NCI-H460 (cell line): ENCODE measurements at regions not wholly inside any gene's neighbourhood (a gene's known extent, or its start where the extent isn't known, plus 50 kb on each side); places are given as distances from the start of the nearest gene placed in this dataset.
"Not testable (repeated sequence)": the region's sequence is repeated elsewhere in the genome, so short reads cannot be mapped to it uniquely, and the experiment has no call there.

Source experiments
- DNase-seq: peaks from one replicate; pipeline ENCODE4 v3.0.0-alpha.2; 2016; ENCODE audit warnings: low read depth; ENCODE audit errors: extremely low read depth

DNA sequence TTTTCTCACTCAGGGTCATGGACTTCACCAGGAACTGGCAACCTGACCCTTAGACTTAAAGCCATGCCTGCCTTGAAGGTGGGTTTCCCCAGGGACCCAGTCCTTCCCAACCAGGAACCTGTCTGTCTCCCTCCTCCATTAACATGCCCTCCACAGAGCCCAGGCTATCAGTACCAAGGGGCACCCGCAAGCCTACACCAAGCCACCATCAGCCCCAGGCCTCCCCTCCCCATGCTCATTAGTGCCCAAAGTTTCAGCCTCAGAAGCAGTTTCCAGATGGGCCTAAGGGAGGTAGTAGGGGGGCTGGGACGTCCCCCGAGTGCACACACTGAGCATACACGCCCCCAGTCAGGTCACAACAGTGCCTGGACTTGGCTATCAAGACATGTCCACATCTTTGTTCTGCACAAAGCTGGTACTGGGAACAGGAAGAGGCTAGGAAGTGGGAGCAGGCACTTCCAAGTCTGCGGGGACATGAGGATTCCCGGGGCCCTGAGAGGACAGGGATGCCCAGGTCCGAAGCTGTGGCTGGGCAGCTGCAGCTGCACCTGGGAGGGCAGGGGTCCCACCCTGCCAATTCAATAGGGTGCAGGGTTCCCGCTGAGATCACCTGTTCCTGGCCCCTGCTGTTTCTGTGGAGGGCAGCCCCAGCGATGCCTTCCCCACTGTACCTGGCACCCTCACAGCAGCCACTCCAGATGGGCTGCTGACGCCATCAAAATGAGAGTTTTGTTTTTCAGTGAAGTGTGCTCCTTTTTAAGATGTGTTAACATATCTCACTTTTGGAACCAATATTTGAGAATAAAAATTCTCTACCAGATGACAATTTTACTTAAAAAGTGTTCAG, 731.4 kb downstream of the NR4A2 start:
- DNase-seq: no peak

DNA sequence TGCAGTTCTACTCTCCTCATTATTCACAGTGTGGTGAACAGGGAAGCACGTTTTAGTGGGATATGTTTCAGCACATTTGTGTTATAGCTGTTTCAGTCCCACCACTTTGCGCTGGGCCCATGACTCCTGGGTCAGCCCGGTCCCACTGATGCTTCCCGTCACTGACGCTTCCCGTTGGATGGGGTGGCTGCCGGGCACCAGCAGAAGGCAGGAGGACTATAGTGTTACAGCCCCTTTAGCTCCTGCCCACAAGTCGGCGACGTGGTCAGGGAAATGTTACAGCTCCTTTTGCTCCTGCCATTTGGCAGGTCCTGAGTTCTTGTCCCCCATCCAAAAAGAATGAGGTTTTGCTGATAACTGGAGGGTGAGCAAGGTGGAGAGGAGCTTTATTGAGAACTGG, 732.2 kb downstream of the NR4A2 start:
- no peak for DNase-seq

DNA sequence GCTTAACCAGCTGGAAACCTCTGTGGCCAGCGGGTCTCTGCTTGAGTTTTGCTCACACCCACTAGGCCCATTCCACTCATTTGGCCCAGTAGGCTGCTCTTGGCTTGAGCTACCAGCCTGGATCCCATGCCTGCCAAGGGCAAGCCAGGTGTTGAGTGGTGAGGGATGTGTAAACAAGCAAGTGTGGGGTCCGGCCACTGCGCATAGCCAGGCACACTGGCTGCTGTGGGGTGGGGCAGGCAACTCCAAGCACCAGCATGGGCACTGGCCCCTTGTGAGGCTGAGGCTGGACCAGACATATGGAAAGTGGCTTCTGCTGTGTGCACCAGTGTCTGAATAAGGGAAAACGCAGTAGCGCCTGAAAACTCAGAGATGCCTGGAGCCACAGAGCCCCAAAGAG, 732.7 kb downstream of the NR4A2 start:
- DNase-seq: no peak

DNA sequence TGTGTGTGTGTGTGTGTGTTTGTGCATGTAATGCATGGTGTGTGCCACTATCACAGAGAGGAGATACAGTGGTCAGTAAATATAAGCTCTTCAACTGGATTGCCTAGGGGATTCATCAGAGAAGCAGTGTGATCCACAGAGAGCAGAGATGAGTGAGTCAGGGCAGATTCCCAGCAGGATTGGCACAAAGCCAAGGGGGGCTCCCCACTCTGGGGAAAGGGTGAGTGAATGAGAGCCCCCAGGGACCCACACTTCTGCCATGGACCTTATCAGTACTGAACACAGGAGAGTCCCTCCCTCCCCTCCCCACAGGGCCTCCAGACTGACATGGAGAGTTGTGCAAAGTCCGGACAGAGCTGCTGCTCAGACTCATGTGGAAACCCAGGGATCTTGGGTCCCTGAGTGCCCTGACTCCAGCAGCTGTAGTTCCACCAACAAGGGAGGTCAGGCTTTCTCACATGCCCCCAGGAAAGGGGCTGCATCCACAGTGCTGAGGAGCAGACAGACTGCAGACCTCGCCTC, 748.8 kb downstream of the NR4A2 start:
- no peak for DNase-seq

DNA sequence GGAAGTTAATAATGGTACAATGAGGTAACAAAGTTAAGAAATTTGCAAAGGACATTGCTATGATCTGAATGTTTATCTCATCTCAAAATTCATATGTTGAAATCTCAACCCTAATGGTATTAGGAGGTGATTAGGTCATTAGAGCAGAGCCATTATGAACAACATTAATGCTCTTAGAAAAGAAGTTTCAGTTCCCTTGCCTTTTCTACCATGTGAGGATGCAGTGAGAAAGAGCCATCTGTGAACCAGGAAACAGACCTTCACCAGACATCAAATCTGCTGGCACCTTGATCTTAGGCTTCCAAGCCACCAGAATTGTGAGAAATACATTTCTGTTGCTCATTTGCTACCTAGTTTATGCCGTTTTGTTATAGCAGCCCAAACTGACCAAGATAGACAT, 757.6 kb downstream of the NR4A2 start:
- no peak for DNase-seq

DNA sequence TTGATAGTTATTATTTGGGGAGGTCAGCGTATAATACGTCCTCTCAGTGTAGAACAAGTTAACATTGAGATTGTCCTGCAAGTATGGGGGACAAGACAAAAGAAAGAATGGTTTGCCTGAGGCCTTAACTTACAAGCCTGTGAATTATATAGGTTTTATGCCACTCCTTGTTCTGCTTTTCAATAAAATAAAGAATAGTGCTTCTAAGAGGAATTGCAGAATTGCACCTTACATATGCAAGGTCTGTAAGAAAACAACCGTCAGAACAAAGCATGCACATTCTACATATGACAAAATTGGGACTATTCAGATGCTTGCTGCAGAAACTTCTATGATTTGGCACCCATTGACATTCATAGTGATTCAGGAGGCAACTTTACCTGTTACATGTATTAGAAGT, 785.0 kb downstream of the NR4A2 start:
- DNase-seq: no peak

DNA sequence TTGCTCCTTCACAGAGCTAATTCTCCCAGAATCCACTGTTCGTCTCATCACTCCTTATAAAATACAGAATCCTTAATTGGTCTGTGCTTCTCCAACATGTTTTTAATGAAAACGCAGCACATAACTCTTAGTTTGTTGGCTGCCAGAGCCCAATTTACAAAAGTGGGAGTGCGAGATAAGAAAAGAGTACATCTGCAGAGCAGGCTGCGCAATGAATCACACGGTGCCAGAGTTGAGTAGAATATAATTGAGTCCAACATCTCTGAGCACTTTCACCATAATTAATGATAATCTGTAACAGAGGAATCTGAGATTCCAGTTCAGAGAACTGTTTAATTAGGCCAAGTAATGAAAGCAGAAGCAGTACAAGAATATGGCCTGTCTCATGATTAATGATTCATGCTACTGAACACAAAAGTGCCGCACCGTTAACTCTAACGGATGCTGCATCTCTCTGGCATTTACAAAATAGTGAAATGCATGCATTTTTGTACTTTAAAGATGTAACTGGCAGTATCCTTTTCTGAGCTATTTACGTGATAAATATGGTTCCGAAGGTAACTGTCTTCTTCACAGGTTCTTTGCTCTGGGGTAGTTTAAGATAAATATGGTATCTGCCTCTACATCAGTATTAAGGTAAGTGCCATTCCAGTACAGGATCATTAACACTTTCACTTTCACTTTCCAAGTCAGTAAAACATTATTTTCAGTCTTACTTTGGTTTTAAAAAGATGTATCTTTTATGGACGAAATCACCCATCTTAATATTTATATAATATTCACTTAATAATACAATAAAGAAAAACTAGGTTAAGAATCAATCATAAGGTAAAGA, 785.6 kb downstream of the NR4A2 start:
- DNase-seq: no peak

DNA sequence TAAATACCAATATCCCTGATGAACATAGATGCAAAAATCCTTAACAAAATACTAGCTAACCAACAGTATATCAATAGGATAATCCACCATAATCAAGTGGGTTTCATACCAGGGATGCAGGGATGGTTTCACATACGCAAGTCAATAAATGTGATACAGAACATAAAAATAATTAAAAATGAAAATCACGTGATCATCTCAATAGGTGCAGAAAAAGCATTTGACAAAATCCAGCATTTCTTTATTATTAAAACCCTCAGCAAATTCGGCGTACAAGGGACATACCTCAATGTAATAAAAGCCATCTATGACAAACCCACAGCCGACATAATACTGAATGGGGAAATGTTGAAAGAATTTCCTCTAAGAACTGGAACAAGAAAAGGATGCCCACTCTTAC, 793.5 kb downstream of the NR4A2 start:
- DNase-seq: not testable (repeated sequence)

DNA sequence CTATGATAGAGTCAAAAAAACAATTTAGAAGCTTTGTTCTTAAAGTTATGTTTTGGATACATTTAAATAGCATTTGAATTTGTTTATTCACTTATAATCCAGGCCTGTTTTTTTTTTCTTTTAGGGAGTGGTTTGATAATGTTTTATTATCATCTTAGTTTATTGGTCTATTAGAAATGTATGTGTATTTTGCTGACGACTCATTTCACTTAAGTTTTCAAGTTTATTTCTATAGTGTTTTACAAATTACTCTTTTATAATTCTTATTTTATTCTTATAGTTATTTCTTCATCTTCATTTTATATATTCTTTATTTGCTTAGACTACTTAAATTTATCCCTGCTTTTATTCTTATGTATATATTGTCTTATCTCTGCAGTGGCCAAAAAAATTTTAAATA, 804.5 kb downstream of the NR4A2 start:
- no peak for DNase-seq

DNA sequence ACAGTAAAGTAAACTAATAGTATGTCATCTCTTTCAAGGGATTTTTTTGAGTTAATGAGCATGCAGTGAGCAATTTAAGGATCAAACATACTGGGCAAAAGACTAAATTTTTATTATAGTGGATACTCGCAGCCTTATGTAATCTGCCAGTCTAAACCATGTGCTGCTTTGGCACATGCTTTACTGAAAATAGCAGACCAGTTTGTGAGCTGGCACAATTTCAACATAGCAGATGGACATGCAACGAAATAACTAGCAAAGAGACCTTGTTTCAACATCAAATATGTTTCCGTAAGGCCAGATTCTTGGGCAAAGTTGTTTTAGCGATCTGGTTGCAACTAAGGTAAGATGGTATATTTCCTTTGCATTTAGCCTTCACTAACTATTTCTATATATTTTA, 807.3 kb downstream of the NR4A2 start:
- DNase-seq: no peak

DNA sequence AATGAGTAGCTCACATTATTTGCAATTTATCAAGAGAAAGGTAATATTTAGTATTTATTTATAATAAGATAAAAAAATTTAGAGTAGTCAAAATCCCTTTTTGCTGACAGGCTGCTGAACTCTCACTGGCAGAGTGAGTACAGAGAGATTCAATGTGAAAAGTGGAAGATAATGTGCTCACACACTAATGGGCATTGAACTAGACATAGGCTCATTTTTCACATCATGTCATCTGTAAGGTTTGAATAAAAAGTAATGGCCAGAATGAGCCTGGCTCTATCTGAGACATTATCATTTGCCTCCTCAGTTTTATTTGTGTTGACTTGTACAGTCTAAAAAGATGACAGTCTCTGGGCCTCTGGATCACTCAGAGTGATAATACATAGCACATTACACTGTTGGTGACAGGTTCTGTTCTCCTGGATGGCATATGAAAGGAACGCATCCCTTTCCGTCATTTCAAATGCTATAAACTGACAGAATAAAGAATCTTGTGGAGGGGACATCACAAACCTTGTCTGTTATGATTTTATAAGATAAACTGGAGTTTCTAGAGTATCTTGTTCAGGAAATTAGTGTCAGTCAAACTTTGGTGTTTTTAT, 812.9 kb downstream of the NR4A2 start:
- no peak for DNase-seq

DNA sequence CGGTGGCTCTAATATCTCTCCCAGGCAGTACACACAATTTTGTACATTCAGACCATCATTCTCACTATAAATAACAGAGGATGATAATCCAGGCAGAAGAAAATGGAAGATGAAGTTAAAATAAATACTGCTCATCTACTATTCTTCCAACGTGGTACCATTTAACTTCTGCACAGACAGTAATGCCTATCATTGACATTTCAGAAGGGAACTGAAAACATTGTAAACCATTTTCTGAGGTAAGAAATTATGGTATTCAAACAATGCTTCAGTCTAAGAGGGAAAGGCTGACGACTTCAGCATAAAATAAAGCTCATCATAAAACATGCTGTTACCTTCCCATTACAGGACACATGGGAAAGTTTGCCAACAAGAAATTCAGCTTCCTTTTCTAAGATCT, 814.4 kb downstream of the NR4A2 start:
- DNase-seq: no peak

DNA sequence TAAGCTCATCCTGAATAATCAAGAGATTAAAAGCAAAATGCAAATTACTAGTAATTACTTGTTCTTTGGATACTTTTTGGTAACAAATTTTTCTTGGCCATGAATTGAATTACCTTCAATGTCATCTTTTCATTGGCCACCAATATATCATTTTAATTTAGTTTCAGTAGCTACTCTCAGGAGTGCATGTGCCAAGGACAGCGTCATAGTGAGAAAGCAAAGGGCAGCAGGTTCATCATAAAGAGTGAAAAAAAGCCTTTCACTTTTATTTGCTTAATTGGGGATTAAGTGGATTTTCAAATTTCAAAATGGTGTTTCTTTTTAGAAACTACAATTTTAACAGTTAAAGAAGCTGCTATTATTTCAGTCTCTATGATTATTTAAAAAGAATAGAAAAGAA, 815.2 kb downstream of the NR4A2 start:
- DNase-seq: no peak

DNA sequence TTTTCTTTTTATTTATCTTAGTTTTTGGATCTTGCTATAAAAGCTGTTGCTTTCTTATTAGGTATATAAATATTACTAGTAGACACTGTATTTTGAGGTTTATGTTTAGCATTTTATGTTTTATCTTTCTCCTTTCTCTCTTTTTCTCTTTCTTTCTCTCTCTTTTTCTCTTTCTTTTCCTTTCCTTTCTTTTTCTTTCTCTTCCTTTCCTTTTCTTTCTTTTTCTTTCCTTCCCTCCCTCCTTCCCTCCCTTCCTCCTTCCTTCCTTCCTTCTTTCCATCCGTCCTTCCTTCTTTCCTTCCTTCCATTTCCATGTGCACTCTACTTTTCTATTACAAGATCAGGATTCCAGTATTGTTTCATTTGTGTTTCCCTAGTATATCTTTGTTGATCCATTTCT, 814.8 kb downstream of the KCNJ3 start:
- DNase-seq: no peak

DNA sequence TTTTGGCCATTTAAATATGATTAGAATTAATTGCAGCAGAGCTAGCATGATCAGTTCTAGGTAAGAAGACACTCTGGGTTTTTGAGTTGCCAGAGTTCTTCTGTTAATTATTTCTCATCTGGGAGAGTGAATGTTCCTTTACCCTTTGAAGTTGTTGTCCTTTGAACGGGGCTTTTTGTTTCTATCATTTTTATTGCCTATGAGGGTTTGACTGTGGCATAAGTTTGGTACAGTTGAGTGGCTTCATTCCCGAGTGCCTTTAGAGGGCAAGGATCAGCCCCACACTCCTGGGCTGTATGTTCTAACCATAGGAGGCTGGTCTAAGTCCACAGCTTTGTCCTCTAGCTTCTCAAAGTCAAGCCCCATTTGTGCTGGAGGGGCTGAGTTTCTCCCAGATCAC, 804.3 kb downstream of the KCNJ3 start:
- DNase-seq: no peak

DNA sequence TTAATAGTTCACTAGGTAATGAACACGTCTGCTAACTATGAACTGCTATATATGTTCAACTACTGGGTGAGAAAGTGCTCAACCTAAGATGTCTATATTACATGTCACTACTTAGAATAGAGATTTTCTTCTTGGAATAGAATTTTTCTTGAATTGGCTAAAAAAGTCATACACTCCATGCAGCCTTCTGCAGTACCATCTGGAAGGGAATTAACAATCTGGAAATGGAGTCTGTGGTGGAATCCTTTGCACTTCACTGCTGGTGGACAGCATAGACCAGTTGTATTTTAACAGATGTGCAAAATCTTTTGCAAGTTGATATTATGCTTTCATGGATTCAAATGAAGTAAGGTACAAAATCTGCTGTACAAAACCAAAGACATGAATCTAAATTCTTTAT, 799.6 kb downstream of the KCNJ3 start:
- DNase-seq: no peak

DNA sequence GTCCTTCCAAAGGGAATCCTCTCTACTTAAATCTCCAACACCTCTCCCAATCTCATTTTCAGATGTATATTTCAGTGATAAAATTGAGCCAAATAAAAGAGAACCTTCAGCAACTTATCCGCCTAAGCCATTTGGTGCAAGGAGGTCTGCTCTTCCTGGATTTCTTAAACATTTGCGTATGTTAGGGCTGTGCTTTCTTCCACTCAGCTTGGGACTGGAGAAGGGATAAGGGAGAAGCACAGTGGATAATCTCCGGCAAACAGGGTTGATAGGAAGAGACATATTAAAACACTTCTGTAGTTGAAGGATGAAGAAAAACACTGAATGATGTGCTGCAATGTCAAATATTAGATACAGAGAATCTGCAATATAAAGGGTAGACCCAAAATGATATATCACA, 796.2 kb downstream of the KCNJ3 start:
- no peak for DNase-seq

DNA sequence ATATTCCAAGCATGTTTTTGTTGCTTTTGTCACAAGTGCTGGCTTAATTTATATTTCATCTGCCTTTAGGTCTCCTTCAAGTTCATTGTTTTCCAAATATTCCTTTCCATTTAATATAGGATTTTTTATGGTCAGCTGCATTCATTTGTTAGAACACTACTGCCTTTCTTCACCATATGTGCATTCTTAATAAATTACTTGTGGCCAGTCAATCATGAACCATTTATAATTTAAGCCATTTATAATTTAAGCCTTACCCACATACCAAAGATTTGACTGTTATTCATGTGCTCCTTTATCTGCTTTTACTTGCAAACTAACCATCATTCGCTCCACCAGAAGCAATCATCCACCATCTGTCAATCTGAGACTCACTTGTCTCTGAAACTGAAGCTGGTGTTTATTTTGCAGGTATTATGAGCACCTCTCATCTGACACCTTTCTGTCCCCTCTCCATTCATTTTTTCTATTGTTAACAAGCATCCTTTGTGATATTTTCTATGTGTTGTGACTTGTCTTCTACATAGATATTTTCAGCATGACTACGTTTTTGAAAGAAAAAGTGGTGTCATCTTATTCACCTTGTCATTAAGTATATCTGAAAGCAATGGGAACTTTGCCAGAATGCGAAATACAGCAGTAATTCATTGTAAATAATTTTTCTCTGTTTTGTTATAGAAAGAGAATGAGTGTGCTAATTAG, 786.8 kb downstream of the KCNJ3 start:
- no peak for DNase-seq

DNA sequence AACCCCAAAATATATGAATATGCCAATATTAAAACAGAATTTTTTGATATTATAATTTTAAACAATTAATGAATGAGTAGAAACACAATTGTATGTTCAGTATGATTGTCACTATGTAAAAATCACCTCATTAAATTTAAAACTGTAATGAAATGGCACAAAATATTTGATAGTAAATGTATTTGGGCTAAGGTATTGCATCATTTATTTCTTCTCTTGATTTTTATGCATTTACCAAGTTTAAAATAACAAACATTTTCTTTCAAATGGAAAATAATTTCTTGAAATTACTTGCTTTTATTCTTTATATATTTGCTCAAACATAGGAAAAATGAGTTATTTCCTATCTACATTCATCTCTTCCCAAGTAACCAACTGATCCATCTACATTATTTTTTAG, 782.6 kb downstream of the KCNJ3 start:
- DNase-seq: no peak

DNA sequence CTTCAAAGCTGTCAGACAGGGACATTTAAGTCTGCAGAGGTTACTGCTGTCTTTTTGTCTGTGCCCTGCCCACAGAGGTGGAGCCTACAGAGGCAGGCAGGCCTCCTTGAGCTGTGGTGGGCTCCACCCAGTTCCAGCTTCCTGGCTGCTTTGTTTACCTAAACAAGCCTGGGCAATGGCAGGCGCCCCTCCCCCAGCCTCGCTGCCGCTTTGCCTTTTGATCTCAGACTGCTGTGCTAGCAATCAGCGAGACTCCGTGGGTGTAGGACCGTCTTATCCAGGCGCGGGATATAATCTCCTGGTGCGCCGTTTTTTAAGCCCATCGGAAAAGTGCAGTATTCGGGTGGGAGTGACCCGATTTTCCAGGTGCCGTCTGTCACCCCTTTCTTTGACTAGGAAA, 773.5 kb downstream of the KCNJ3 start:
- DNase-seq: not testable (repeated sequence)

DNA sequence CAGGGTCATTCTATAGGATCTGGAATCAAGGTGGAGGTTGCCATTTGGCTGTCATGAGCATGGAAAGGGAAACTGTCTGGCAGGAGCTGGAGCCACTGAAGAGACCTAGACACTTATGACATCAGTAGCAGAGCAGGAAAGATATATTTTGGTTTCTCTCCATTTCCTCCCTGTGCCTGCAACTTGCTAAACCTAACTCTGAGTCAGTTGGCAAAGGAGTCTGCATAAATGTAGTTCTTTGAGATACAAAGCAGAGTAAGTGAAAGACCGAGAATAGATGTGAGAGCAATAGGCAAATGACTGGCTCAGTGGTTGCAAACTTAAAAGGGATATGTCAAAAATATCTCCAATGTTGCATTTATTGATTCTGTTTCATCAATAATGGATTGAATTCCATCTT, 757.7 kb downstream of the KCNJ3 start:
- DNase-seq: no peak
